Kidney tubule cell (primary cell): ENCODE measurements at regions not wholly inside any gene's neighbourhood (a gene's known extent, or its start where the extent isn't known, plus 50 kb on each side); places are given as distances from the start of the nearest gene placed in this dataset.

ENCODE experiments used
- DNase-seq: peaks from one replicate; pipeline ENCODE4 v3.0.0-alpha.2; 2018; ENCODE audit warnings: low spot score

DNA sequence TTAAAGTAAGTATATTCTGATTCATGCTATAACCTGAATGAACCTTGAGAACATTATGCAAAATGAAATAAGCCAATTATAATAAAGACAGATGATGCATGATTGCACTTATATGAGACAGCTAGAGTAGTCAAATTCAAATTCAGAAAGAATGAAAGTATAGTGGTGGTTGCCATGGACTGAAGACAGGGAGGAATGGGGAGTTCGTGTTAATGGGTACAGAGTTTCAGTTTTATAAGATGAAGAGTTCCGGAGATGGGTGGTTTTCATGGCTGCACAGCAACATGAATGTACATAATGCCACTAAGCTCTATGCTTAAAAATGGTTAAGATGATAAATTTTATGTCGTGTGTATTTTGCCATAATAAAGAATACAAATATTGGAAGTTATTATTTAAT lies 751.2 kb downstream of the TSN start:
- no peak for DNase-seq

DNA sequence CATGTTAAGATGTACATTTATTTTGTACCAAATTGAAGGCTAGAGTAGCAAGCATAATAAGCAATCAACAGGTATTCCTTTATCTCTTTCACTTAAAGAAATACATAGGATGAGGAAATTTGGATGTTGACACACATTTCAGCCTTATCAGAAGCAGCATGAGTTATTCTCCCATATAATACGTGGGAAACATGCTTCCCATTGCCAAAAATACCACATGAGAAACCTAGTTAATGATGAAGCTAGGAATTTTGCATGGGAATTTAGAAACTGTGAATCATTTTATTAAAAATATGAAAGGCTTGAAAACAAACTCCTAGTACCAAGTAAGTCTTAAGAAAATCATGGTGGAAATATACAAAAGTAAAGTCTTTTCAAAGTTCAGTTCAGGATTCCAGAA lies 751.8 kb downstream of the TSN start:
- peak; percentile 9 for DNase-seq

DNA sequence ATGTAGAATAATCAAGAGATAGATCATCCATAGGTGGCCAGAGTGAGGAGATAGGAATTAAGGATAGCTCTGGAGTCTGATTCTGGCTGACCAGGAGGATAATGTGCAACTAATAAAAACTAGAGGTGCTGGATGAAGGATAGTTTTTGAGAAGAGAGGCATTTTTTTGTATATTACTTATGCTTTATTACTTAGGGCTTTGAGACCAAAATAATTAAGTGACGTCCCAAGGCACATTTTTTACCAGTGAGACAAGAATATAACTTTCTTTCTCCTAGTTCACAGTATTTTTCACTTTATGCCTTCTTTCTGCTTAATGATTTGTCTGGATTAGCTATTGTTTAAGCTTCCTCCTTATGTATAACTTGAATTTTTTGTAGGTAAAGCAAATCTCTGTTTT lies 756.6 kb downstream of the TSN start:
- no peak for DNase-seq

DNA sequence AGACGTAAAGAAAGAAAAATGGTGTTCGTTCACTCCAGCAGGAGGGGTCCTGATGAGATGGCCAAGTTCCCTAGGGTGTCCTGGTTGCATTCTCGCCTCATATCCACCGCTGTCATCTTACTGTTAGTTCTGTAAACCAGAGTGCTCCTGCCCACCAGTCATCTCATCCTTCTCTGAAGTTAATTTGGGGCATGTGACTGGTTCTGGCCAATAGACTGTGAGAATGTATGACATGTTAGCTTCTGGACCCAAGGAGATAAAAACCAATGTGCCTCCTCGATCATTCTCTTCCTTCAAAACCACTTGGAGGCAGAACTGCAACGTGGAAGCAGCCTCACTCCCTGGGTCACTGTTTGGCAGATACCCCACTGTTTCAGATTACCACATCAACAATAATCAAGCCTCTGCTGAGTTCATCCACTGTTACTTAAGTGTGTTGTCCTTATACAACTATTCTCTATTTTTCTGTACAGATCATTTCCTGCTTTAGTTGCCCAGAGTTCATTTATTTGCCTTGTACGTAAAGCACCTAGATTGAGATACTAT lies 759.1 kb downstream of the TSN start:
- DNase-seq: peak; percentile 9

DNA sequence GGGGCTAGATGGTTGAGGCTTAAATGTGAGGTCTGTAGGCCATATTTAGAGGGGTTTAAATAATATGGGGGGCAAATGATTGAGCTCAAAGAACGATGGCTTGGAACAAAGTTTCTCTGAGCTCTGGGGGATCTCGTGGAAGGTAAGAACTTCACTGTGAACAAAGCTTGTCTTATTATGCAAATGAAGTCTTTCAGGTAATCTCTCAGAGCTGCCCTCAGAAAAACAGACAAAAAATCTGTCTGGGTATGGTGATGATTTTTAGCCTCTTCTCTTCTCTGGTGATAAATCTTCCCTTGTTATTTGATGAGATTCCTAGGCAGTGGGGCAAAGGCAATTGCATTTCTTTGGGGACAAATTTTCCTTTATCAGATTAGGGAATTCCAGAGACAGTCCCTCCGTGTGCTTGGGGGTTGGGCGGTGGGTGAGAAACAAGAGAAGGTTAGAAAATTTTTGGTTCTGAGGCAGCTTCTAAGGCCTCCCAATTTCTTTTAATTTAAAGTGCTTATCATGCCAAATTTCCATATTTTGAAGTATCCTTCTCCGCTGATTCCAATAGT lies 760.4 kb downstream of the TSN start:
- no peak for DNase-seq

DNA sequence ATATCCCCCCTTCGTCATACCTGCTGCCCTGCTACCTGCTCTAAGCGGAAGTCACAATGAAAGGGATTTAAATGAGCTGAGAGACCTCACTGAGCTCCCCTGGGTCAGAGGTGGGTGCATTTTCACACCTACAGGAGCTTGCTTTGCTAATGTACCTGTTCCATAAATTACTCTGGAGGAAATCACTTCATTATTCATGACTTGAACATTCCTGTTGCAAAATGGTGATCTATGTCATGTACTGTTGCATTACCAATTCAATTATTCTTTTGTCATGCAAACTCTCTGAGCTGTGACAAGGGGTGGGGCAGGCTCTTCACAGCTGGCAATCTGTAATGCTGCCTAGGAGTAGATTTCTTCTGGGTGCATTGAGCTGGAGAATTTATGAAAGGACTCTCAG lies 761.3 kb downstream of the TSN start:
- peak; percentile 72 for DNase-seq

DNA sequence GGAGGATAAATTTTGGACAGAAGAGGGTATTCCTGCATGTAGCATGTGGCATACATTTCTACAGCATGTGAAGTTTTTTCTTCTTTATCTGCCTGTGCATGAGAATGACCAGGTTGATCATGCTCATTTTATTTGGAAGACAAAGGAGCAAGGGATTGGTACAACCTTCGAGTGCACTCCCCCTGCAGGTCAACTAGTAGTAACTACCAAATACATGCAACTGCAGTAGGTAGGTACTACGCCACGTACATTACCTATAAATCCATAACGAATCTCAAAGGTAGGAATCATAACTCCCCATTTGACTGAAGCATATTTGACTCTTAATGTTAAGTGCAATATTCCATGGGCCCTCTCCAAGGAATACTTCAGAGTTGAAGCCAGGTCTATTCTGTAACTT lies 763.9 kb downstream of the TSN start:
- peak; percentile 9 for DNase-seq

DNA sequence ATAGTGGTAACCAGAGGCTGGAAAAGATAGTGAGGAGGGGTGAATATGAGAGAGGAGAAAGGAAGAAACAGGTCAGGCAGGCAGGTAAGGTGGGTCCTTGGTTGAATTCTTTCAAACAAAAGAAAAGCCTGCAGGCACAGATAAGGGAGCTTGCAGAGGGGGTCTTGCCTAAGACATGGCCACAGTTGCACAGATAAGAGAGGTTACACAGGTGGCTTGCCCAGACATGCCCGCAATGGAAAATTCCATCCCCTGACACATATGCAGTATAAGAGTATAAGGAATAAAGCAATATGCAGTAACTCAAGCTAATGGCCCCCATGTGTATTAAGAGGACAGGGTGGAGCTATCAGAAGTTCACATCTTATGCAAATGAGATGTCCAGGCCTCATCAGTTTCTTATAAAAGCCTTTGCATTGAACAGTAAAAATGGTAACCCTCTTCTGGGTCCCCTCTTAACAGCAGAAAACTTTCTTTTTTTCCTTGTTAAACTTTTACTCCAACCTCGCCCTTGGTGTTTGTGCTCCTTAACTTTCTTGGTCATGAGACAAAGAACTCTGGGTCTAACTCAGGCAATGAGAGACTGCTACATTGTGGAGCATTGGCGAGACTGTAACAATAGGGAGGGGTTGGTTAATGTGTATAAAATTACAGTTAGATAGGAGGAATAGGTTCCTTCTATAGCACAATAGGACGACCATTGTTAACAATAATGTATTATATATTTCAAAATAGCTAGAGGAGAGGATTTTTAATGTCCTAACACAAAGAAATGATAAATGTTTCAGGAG lies 764.6 kb downstream of the TSN start:
- no peak for DNase-seq

DNA sequence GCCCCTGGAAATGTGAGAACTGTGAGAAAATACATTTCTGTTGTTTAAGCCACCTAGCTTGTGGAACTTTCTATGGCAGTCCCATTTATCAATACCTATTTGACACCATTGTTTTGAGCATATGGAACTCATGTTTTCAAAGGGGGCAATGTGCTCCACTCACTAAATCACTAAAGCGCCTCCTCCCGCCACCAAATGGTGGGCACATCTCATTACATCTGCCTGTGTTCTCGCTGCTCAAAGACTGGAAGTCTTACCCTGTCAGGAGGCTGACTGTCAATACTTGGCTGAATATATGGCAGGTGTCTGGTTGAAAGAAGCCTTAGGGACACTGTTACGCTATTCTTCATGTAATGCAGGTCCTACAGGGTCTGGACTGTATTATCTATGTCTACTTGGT lies 767.7 kb downstream of the TSN start:
- DNase-seq: no peak

DNA sequence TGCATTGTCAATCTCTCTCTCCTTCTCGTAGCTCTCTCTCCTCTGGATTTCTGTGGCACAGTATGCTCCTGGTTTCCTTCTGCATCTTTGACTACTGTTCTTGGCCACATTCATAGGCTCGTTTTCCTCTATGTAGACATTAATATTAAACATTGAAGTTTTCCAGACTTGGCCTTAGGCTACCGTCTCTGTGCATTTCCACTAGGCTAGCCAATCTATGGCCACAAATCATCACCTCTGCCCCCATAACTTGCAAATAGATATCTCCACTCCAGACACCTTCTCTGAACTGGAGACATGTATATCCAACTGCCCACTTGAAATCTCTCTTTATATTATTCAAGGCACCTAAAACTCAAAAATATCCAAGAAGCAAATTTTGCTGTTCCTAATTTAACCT lies 768.5 kb downstream of the TSN start:
- no peak for DNase-seq

DNA sequence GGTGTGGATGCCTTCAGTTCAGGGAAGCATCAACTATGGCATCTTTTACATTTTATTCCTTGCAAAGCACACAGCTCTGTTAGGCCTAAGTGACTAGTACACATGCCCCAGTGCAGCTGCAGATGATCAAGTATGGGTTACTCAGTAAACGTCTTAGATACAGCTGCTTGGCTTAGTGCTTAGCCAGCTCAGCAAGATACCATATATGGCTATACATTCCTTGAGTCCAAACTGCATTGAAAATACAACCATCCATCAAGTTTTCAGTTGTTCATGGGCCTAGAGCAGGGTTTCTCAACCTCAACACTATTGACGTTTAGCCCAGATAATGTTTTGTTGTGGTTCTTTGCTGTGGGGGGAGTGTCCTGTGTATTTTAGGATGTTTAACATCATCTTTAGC lies 769.9 kb downstream of the TSN start:
- DNase-seq: peak; percentile 16

DNA sequence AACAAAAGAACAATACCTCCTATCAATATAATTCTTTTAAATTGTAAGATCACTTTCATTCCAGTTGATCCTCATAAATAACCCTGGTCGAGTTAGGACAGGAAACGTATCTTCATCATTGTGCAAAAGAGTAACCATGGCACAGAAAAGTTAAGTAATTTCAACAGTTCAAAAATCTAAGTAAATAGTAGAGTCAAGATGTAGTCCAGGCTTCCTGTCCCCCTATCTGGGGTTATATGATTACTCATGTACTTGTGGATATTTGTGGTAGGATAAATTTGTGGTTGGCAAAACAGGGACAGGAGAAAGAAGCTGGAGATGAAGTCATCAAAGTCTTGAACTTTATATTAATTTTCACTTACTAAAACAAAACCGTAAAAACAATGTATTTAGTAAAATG lies 772.6 kb downstream of the TSN start:
- peak; percentile 53 for DNase-seq

DNA sequence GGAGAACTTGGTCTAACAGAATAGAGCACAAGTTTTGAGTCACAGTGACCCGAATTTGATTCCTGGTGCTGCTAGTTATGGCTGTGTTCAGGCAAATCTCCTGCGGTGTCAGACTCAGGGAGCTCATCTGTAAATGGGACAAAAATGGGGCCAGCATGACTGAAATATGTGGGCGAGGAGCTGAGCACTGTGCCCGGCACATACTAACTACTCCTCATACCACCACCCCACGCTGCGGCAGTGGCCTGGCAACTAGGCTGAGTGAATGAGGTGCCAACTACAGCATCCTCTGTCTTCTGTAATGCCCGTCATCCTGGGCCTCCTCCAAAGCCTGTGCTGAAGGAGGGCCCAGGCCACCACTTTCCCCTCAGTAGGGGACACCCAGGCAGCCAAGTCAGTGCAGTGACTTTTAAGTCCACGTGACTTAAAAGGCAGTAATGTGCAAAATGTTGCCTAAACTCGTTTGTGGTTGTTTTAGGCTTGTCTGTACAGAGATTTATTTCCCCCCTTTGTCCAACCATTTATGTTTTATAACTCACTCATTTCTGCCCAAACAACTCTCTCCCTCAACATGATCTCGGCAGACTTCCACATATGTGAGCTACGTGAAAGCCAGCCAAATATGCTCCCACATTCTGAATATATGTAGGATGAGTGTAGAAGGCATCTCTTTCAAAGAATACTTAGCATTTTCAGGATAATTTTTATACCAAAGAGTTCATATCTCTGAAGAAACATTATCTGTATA lies 773.7 kb downstream of the TSN start:
- no peak for DNase-seq

DNA sequence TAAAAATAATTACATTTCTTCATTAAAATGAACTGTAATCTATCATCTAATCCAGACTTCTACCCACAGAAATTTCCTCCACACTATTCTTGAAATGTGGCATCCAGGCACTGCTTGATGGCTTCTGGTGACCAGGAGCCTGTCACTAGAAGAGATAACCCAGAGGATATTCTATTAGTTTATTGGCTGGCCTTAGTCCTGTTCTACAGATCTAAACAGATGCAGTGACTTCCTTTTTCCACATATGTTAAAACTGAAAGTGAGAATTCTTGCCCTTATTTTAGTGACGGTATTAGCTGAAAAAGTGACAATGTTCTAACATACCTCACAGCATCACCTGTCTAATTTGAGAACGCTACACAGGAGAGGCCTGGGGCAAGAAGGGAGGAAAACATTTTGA lies 775.4 kb downstream of the TSN start:
- DNase-seq: no peak

DNA sequence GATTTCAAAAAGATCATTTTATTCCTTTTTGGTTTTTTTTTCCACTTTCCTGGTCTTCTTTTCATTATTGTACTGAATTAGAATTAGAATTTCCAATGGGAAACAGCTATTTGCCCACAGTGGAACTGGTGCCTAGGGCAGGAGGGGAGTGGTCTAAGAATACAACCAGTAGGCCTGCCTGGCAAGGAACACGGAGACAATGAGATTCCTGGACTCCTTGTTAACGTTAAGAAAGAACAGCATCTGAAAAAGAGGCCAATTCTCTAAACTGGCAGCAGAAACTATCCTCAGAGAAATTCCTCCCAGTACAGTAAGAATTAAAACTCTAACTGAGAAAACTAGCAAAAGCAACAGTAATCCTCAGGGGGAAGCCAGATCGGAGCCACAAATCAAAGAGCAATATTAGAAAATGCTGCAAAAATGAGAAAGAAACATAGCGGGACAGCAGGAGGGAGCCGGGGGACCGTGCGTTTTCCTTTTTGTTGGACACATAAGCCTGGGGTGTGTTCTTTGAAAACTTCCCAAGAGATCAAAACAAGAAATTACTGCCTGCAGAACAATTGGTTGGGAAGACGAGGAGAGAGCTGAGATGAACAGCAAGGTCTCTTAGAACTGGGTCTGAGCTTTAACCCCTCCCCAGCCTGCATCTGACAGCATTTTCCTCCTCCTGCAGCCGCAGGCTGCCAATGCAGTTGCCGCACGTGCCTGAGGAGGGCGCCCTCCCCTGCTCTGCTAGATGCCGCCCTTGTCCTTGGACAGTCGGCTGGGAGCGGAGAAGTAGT lies 776.0 kb downstream of the TSN start:
- no peak for DNase-seq

DNA sequence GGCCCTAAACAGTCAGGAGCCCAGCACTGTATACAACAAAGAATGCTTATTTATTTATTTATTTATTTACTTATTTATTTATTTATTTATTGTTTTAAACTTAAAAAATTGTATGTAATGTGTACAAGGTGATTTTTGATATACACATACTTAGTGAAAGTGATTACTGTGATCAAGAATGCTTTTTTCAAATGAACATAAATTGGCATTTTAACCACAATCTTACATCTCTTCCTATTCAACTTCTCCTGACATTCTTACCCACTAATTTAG lies 776.6 kb downstream of the TSN start:
- no peak for DNase-seq

DNA sequence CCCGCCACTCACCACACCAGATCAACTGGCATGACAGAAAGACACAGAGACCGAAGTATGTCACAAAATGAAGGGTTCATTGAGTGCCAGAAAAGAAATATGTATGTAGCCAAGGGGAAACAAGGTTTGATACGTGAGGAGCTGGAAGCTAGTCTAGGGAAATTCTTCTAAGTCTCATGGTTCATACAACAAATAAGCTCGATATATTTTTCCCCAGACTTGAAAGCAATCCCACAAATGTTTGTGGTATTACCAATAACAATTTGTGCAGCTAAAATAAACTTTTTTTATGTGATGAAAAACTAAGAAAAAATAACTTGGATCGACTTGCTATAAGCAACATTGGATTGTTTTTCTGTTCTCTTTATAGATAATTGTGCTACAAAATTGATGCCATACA lies 777.0 kb downstream of the TSN start:
- no peak for DNase-seq

DNA sequence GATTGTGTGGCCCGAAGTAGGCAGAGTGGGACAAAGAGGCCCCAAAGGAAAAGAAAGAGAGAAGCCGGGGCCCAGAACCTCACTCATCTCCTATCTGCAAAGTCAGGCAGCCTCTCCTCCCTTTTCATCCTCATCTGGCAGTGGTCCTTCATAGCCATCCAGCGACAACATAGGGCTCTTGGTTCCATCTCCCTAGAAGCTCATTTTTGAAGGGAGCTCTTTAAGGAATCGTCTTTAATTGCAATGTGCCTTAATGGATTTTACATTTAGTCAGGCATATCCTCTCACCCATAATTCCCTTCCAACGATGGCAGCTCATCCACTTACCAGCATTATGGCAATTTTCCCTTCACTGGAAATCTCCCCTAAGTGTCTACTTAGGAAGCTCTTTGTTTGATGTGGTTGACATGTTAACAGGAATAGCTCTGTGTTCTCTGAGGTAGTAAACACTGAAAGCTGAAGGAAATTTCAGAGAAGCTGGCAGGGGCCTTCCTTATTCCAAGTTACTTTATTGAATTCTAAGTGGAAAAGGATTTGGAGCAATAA lies 780.6 kb downstream of the TSN start:
- no peak for DNase-seq

DNA sequence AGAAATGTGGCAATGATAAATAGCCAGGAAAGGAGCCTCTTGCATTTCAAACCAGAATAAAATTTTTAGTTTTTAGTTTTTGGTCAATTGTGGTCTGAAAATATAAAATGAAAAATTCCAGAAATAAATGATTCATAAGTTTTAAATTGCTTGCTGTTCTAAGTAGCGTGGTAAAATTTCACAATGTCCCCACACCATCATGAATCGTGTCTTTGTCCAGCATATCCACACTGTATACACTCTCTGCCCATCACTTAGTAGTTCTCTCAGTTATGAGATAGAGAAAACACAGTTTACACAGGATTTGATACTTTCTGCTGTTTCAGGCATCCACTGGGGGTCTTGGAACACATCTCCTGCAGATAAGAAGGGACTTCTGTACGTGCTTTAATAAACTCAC lies 783.9 kb downstream of the TSN start:
- DNase-seq: no peak

DNA sequence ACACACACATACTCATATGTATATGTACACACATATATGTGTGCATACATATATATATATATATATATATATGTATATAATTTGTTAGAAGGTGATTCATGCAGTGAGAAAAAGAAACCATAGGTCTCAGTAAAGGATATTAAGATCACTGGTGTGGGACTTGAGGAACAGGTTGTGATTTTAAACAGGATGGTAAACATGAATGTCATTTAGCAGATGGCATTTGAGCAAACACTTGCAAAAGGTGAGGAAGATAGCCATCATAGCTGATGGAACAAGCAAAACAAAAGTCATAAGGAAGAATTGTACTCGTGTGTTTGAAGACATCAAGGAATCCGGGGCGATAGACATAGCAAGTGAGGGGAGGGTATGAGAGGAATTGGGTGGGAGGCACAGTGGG lies 784.5 kb downstream of the TSN start:
- no peak for DNase-seq

DNA sequence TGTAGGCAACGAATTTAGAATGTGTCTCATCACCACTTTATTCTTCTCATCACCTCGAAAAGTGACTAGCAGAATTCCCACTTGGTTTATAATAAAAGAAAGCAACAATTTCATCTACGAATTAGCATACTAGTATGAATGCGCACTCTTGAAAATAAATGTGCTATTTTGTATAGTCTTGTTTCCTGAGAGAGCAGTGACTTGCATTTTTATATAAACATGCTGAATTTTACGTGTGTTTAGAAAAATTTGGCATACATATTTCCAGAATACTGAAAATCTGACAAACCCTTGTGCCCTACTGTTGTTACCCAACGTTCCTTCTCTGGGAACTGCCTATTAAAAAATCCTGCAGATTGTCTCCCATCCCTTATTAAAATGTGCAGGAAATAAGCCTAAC lies 786.8 kb downstream of the TSN start:
- DNase-seq: no peak

DNA sequence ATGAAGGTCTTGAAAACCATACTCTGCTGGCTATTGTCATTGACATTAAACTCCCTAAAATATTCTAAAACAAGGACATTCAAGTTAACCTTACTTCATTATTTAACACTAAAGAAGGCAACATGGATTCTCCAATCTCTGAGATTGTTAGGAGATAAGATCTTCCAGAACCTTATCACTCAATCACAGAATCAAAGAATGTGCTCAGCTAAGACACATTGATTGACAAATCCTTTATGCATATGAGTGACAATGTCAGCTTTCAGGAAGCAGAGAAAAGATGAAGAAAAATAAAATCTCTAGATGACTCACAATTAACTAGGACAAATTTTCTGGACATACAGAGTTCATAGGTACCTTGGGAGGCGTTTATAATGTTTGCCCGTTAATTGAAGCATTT lies 787.2 kb downstream of the TSN start:
- DNase-seq: no peak
